GM13976 (cell line): ENCODE measurements at regions not wholly inside any gene's neighbourhood (a gene's known extent, or its start where the extent isn't known, plus 50 kb on each side); places are given as distances from the start of the nearest gene placed in this dataset.

Experiments
- DNase-seq: peaks from one replicate; pipeline ENCODE4 v3.0.0; 2012; ENCODE audit warnings: low spot score
- CTCF ChIP-seq: IDR thresholded peaks from 2 replicates; pipeline ENCODE4 v1.5.1; 2012; ENCODE audit warnings: borderline replicate concordance, mild to moderate bottlenecking; ENCODE audit not compliant: insufficient read depth; ENCODE audit errors: extremely low read depth, missing control alignments, control extremely low read depth
- in situ Hi-C: fragments of 300-500 bp; cut with MboI; formaldehyde crosslinking; loops from one replicate; pipeline ENCODE4 v1.12.0; 2022; ENCODE audit warnings: low sequenced_read_pairs, mixed read lengths, inconsistent platforms; ENCODE audit not compliant: unreplicated experiment

DNA sequence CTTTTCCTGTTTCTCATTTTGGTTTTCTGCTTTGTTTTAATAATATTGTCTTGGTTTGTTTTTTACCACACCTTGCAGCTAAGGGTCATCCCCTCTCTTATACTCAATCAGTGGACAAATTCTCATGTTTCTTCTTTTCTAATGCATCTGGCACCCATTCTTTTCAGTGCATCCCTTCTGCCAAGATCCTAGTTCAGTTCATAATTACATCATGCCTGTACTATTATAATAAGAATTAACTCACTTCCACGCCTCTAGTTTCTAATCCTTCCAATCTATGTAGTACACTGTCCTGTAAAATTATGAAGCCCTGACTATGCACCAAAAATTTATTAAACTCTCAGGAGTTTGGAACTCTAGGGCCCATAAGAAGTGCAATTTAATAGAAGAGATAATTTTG lies 126.1 kb downstream of the FAT4 start:
- in situ Hi-C loops = no loop called here
- TF ChIP-seq CTCF = no peak
- DNase-seq = no peak

GRCh38 chr4:125444166-125444565 lies 129.4 kb downstream of the FAT4 start:
- no peak for DNase-seq
- in situ Hi-C loops = no loop called here
- no peak for TF ChIP-seq CTCF

DNA sequence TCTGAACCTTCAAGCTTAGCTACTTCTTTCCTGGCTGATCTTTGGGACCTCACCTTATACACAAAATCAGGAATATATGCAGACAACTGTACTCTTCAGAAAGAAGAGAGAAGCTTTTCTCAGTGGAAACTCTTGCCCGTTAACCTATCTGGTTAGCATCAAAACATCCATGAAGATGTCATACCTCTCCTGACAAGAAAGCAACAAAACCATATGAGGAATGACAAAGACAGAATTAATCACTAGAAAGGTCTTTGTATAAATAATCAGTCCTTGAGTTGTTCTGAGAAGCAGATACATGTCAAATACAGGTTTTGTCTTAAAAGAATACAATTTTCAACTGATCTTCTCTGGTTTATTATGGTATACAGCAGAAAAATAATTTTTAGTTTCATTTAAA lies 130.8 kb downstream of the FAT4 start:
- DNase-seq = no peak
- in situ Hi-C loops = no loop called here
- TF ChIP-seq CTCF = no peak

- DNase-seq = no peak
- in situ Hi-C loops = no loop called here
Measured at GRCh38 chr4:125447551-125448290, 133.0 kb downstream of the FAT4 start.

GRCh38 chr4:125456075-125456474 lies 141.3 kb downstream of the FAT4 start:
- in situ Hi-C loops = no loop called here
- no peak for TF ChIP-seq CTCF
- no peak for DNase-seq

More at GRCh38 chr4:125447551-125448290, 133.0 kb downstream of the FAT4 start:
- TF ChIP-seq CTCF = no peak

- no peak for TF ChIP-seq CTCF
- in situ Hi-C loops = no loop called here
- DNase-seq = no peak
Measured at GRCh38 chr4:125459531-125459930, 144.8 kb downstream of the FAT4 start.
